Vagina (tissue), 2 donors: ENCODE measurements at regions not wholly inside any gene's neighbourhood (a gene's known extent, or its start where the extent isn't known, plus 50 kb on each side); places are given as distances from the start of the nearest gene placed in this dataset.

Source experiments
- DNase-seq, 2 donors: peaks; one replicate each; pipeline ENCODE4 v3.0.0-alpha.2; 2017; ENCODE audit errors: extremely low spot score in 2 of 2
- H3K27ac ChIP-seq: fragments of 200-600 bp; sonication (generic); one replicate; pipeline ENCODE4 v1.5.1; 2019
- H3K27me3 ChIP-seq: fragments of 200-600 bp; sonication (generic); one replicate; pipeline ENCODE4 v1.5.1; 2019
- H3K36me3 ChIP-seq, 2 donors: fragments of 200-600 bp; sonication (generic); one replicate each; pipeline ENCODE4 v1.5.1; 2017 to 2019
- H3K4me1 ChIP-seq: fragments of 200-600 bp; sonication (generic); one replicate; pipeline ENCODE4 v1.5.1; 2019
- H3K4me3 ChIP-seq, 2 donors: fragments of 200-600 bp; sonication (generic); 1 replicate in 1 of 2; 2 replicates in 1 of 2; pipeline ENCODE4 v1.5.1; 2016 to 2019
- H3K9me3 ChIP-seq: fragments of 200-600 bp; sonication (generic); one replicate; pipeline ENCODE4 v1.5.1; 2019
- POLR2A ChIP-seq, 2 donors: fragments of 450-650 bp; IDR thresholded peaks; one replicate each; pipeline ENCODE4 v1.6.1; 2017; ENCODE audit warnings: antibody characterized with exemption in 2 of 2, mild to moderate bottlenecking in 2 of 2, moderate library complexity in 2 of 2
- POLR2AphosphoS5 ChIP-seq, 2 donors: sonication (generic); formaldehyde crosslinking; IDR thresholded peaks; one replicate each; pipeline ENCODE4 v1.9.0; 2017; ENCODE audit warnings: antibody characterized with exemption in 2 of 2, mild to moderate bottlenecking in 2 of 2, low read depth in 1 of 2; ENCODE audit not compliant: insufficient read depth in 1 of 2
- intact Hi-C: fragments of 100-400 bp; cut with DNase I; formaldehyde crosslinking; loops from one replicate; pipeline ENCODE4 v1.15.1; 2023
- TF ChIP-seq, protein P1 (sequence below), 3 experiments: fragments of 450-650 bp in 2 of 3; fragments of 200-600 bp in 1 of 3; sonication (generic) in 1 of 3; IDR thresholded peaks; one replicate each; pipeline ENCODE4 v1.5.1; 2017 to 2019; ENCODE audit warnings: antibody characterized with exemption in 3 of 3, mild to moderate bottlenecking in 2 of 3, moderate library complexity in 2 of 3

DNA sequence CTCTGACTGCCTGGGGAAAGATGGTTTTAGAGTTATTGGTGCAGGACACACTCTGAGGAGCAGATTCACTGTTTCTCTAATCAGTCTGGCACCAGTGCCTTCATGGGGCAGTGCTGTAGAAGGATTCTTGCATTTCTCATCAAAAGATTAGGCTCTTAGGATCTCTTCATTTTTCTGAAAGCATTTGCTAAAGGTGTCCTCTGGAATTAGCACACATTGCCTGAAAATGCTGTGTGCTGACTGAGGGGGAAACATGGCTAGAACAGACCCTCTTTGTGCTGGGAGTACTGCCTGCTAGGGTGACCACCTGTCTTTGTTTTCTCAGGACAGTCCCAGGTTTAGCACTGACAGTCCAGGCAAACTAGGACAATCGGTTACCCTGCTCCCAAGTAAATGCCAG, 301.0 kb downstream of the PTEN start:
- no peaks in the 10 kb centered on the region for H3K36me3 ChIP-seq
- H3K9me3 ChIP-seq = no peaks in the 10 kb centered on the region
- H3K27ac ChIP-seq = no peak overlapping the region
- H3K4me1 ChIP-seq = peaks cover 14% of the 10 kb centered on the region
- H3K4me3 ChIP-seq = no peak overlapping the region
- no peaks in the 10 kb centered on the region for H3K27me3 ChIP-seq
- no peak for DNase-seq
- intact Hi-C loops = no loop called here
- TF ChIP-seq POLR2A (IDR thresholded peaks at IDR 0.05) (no peak), POLR2AphosphoS5 (IDR thresholded peaks at IDR 0.05; ENCODE audit: insufficient read depth in 1 of 2, low read depth in 1 of 2) (no peak)
- TF ChIP-seq, protein P1, sequence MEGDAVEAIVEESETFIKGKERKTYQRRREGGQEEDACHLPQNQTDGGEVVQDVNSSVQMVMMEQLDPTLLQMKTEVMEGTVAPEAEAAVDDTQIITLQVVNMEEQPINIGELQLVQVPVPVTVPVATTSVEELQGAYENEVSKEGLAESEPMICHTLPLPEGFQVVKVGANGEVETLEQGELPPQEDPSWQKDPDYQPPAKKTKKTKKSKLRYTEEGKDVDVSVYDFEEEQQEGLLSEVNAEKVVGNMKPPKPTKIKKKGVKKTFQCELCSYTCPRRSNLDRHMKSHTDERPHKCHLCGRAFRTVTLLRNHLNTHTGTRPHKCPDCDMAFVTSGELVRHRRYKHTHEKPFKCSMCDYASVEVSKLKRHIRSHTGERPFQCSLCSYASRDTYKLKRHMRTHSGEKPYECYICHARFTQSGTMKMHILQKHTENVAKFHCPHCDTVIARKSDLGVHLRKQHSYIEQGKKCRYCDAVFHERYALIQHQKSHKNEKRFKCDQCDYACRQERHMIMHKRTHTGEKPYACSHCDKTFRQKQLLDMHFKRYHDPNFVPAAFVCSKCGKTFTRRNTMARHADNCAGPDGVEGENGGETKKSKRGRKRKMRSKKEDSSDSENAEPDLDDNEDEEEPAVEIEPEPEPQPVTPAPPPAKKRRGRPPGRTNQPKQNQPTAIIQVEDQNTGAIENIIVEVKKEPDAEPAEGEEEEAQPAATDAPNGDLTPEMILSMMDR (IDR thresholded peaks at IDR 0.05) = no peak

GRCh38 chr10:88165849-88166271, 302.4 kb downstream of the PTEN start:
- intact Hi-C loops = no loop called here
- no peaks in the 10 kb centered on the region for H3K36me3 ChIP-seq
- H3K27ac ChIP-seq = peak overlapping the region; percentile 62
- peaks cover 14% of the 10 kb centered on the region for H3K4me1 ChIP-seq
- H3K4me3 ChIP-seq = no peak overlapping the region
- TF ChIP-seq POLR2A (IDR thresholded peaks at IDR 0.05) = no peak
- TF ChIP-seq POLR2AphosphoS5 (IDR thresholded peaks at IDR 0.05; ENCODE audit: insufficient read depth in 1 of 2, low read depth in 1 of 2) = no peak
- TF ChIP-seq, protein P1 (IDR thresholded peaks at IDR 0.05) = no peak
- DNase-seq = no peak
- no peaks in the 10 kb centered on the region for H3K27me3 ChIP-seq
- no peaks in the 10 kb centered on the region for H3K9me3 ChIP-seq

DNA sequence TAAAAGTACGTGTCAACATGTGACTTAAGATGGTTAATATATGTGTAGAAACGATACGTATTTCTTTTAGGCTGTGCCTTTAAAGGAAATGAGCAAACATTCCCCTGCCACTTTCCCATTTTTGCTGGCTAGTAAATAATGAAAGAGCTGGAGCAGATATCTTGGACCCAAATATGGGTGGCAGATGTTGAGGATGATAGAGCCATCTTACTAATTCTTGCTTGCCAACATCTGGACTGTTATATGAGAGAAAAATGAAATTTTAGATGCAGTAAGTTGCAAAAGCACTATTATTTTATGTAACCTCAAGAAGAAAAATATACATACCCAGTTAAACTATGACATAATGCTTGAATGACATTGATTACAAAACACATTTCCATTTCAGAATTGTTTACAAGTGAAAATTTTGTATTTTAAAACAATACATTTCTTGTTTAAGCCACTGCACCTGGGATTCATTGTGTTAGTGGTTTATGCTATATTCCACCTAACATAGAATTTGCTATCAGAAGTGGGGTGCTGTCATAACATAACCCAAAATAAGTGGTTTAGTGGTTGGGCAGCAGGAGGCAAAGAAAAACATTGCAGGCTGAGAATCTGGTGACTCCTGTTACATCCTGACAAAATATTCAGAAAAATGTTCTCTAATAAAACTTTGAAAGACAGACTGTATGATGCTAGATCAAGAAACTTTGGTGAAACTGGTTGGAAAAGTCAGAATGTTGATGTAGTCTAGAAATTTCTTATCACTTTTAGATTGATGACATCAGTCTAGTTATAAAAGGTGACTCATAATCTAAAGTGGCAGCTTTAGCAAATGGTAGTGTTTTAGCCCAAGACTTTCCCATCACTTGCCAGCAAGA, 305.0 kb downstream of the PTEN start:
- Histone ChIP-seq H3K27me3 (no peaks in the 10 kb centered on the region), H3K4me1 (peaks cover 14% of the 10 kb centered on the region), H3K36me3 (no peaks in the 10 kb centered on the region), H3K9me3 (no peaks in the 10 kb centered on the region), H3K4me3 (no peak overlapping the region), H3K27ac (no peak overlapping the region)
- TF ChIP-seq, protein P1 (IDR thresholded peaks at IDR 0.05) = no peak
- TF ChIP-seq POLR2A (IDR thresholded peaks at IDR 0.05) = no peak
- no peak for TF ChIP-seq POLR2AphosphoS5 (IDR thresholded peaks at IDR 0.05; ENCODE audit: insufficient read depth in 1 of 2, low read depth in 1 of 2)
- intact Hi-C loops = no loop called here
- DNase-seq = no peak

GRCh38 chr10:88169037-88169319, 305.6 kb downstream of the PTEN start:
- H3K36me3 ChIP-seq = no peaks in the 10 kb centered on the region
- DNase-seq = no peak
- TF ChIP-seq POLR2AphosphoS5 (IDR thresholded peaks at IDR 0.05; ENCODE audit: insufficient read depth in 1 of 2, low read depth in 1 of 2) (no peak), POLR2A (IDR thresholded peaks at IDR 0.05) (no peak)
- TF ChIP-seq, protein P1 (IDR thresholded peaks at IDR 0.05) = no peak
- intact Hi-C loops = no loop called here
- H3K27me3 ChIP-seq = no peaks in the 10 kb centered on the region
- H3K27ac ChIP-seq = no peak overlapping the region
- H3K4me1 ChIP-seq = peaks cover 14% of the 10 kb centered on the region
- H3K4me3 ChIP-seq = no peak overlapping the region
- no peaks in the 10 kb centered on the region for H3K9me3 ChIP-seq

- H3K27ac ChIP-seq = no peak overlapping the region
- H3K9me3 ChIP-seq = no peaks in the 10 kb centered on the region
- DNase-seq = no peak
- no peaks in the 10 kb centered on the region for H3K27me3 ChIP-seq
- peaks cover 10% of the 10 kb centered on the region for H3K4me1 ChIP-seq
- intact Hi-C loops = no loop called here
- no peak for TF ChIP-seq POLR2A (IDR thresholded peaks at IDR 0.05)
- TF ChIP-seq, protein P1 (IDR thresholded peaks at IDR 0.05) = no peak
- TF ChIP-seq POLR2AphosphoS5 (IDR thresholded peaks at IDR 0.05; ENCODE audit: insufficient read depth in 1 of 2, low read depth in 1 of 2) = no peak
- H3K36me3 ChIP-seq = no peaks in the 10 kb centered on the region
- no peak overlapping the region for H3K4me3 ChIP-seq
These were observed 307.2 kb downstream of the PTEN start for GRCh38 chr10:88170628-88171027.
